ENCODE measurements at regions not wholly inside any gene's neighbourhood (a gene's known extent, or its start where the extent isn't known, plus 50 kb on each side); places are given as distances from the start of the nearest gene placed in this dataset.

GRCh38 chr2:236446521-236446920, 123.1 kb upstream of the ACKR3 start:
- 92 to 97% methylated on average over 9 of the region's 9 CpGs for WGBS, 2 donors
- Histone ChIP-seq H3K27ac (ENCODE audit: low read depth in 1 of 2, low read length in 1 of 2) (no peak overlapping the region), H3K4me3 (no peak overlapping the region), H3K9ac (ENCODE audit: insufficient read depth in 1 of 2, low read length in 2 of 2) (no peak overlapping the region), H3K36me3 (ENCODE audit: control insufficient read depth in 4 of 4, insufficient read depth in 4 of 4, low read length in 4 of 4) (no peaks in the 10 kb centered on the region), H3K27me3 (ENCODE audit: control insufficient read depth in 3 of 3, insufficient read depth in 3 of 3, low read length in 2 of 3) (no peaks in the 10 kb centered on the region), H3K9me3 (ENCODE audit: control insufficient read depth in 4 of 4, insufficient read depth in 3 of 4, low read length in 3 of 4) (peaks cover 0 to 3% (median 0%) of the 10 kb centered on the region in 4 donors), H3K4me1 (ENCODE audit: control insufficient read depth in 5 of 5, insufficient read depth in 5 of 5, low read length in 5 of 5) (no peaks in the 10 kb centered on the region)
- DNase-seq (no peak), ATAC-seq (ENCODE audit: insufficient read depth, low FRiP score) (no peak)
- TF ChIP-seq CTCF (IDR thresholded peaks at IDR 0.05; ENCODE audit: control extremely low read depth, extremely low read depth), result no peak

DNA sequence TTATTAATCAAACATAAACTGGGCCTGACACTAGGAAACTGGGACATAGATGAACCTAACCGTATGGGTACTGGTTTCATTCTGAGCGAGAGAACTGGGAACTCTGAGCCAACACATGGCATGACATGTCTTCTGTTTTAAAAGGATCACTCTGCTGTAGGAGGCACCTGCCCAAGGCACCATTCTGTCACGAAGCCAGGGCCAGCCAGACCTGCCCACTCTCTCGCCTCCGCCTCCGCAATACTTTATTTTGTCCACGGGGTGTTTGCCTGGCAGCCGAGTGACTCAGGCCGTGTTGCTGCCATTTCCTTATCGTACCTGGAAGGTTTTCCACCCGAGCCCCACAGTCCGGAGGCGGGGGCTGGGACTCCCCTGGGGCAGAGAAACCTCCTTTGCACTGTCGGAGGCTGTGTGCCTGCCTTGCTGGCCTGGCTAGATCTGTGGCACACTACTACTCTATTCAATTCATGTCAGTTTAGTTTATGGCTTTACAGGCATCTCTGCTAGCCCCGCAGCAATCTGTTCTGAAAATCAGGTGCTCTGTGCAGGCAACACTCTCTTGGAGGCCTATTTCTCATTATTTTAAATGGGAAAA, 120.4 kb upstream of the ACKR3 start:
- ATAC-seq (ENCODE audit: insufficient read depth, low FRiP score) (no peak), DNase-seq (no peak)
- TF ChIP-seq CTCF (IDR thresholded peaks at IDR 0.05; ENCODE audit: control extremely low read depth, extremely low read depth), result no peak
- no peak overlapping the region for H3K27ac ChIP-seq (ENCODE audit: low read depth in 1 of 2, low read length in 1 of 2)
- H3K9ac ChIP-seq (ENCODE audit: insufficient read depth in 1 of 2, low read length in 2 of 2), result no peak overlapping the region
- H3K27me3 ChIP-seq (ENCODE audit: control insufficient read depth in 3 of 3, insufficient read depth in 3 of 3, low read length in 2 of 3), result no peaks in the 10 kb centered on the region
- H3K36me3 ChIP-seq (ENCODE audit: control insufficient read depth in 4 of 4, insufficient read depth in 4 of 4, low read length in 4 of 4), result no peaks in the 10 kb centered on the region
- no peaks in the 10 kb centered on the region for H3K4me1 ChIP-seq (ENCODE audit: control insufficient read depth in 5 of 5, insufficient read depth in 5 of 5, low read length in 5 of 5)
- H3K9me3 ChIP-seq (ENCODE audit: control insufficient read depth in 4 of 4, insufficient read depth in 3 of 4, low read length in 3 of 4), result peaks cover 0 to 3% (median 0%) of the 10 kb centered on the region in 4 donors
- no peak overlapping the region for H3K4me3 ChIP-seq
- WGBS, 2 donors, result 84 to 92% methylated on average over 15 of the region's 15 CpGs

GRCh38 chr2:236452238-236452637, 117.4 kb upstream of the ACKR3 start:
- no peak for ATAC-seq (ENCODE audit: insufficient read depth, low FRiP score)
- Histone ChIP-seq H3K9me3 (ENCODE audit: control insufficient read depth in 4 of 4, insufficient read depth in 3 of 4, low read length in 3 of 4) (no peaks in the 10 kb centered on the region), H3K4me1 (ENCODE audit: control insufficient read depth in 5 of 5, insufficient read depth in 5 of 5, low read length in 5 of 5) (no peaks in the 10 kb centered on the region), H3K27me3 (ENCODE audit: control insufficient read depth in 3 of 3, insufficient read depth in 3 of 3, low read length in 2 of 3) (no peaks in the 10 kb centered on the region), H3K4me3 (no peak overlapping the region), H3K9ac (ENCODE audit: insufficient read depth in 1 of 2, low read length in 2 of 2) (no peak overlapping the region), H3K27ac (ENCODE audit: low read depth in 1 of 2, low read length in 1 of 2) (no peak overlapping the region), H3K36me3 (ENCODE audit: control insufficient read depth in 4 of 4, insufficient read depth in 4 of 4, low read length in 4 of 4) (no peaks in the 10 kb centered on the region)
- WGBS, 2 donors, result 77 to 86% methylated on average over 3 of the region's 3 CpGs
- TF ChIP-seq CTCF (IDR thresholded peaks at IDR 0.05; ENCODE audit: control extremely low read depth, extremely low read depth), result no peak
- no peak for DNase-seq

DNA sequence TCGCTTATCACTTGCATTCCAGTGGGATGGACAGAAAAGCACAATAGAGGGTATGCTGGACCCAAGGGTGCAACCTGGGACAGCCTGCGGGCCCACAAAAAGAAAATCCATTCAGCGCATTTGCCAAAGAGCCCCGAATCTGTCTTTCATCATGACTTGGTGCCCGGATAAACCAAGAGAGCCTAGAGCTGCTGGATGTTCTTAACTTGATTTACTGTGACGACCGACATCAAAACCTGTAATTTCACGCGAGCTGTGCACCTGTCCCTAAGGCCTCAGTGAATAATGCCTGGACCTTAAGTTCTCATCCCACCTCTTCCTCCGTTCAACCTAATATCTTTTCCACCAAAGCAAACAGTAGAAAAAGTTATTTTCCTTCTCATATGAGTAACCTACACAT, 115.5 kb upstream of the ACKR3 start:
- H3K9ac ChIP-seq (ENCODE audit: insufficient read depth in 1 of 2, low read length in 2 of 2), result no peak overlapping the region
- ATAC-seq (ENCODE audit: insufficient read depth, low FRiP score), result no peak

More for the DNA sequence above, 115.5 kb upstream of the ACKR3 start:
- Histone ChIP-seq H3K27ac (ENCODE audit: low read depth in 1 of 2, low read length in 1 of 2) (no peak overlapping the region), H3K27me3 (ENCODE audit: control insufficient read depth in 3 of 3, insufficient read depth in 3 of 3, low read length in 2 of 3) (no peaks in the 10 kb centered on the region), H3K9me3 (ENCODE audit: control insufficient read depth in 4 of 4, insufficient read depth in 3 of 4, low read length in 3 of 4) (peaks cover 0 to 2% (median 0%) of the 10 kb centered on the region in 4 donors), H3K4me1 (ENCODE audit: control insufficient read depth in 5 of 5, insufficient read depth in 5 of 5, low read length in 5 of 5) (no peaks in the 10 kb centered on the region), H3K4me3 (no peak overlapping the region), H3K36me3 (ENCODE audit: control insufficient read depth in 4 of 4, insufficient read depth in 4 of 4, low read length in 4 of 4) (no peaks in the 10 kb centered on the region)
- WGBS, 2 donors, result 94 to 97% methylated on average over 10 of the region's 10 CpGs
- DNase-seq, result no peak
- no peak for TF ChIP-seq CTCF (IDR thresholded peaks at IDR 0.05; ENCODE audit: control extremely low read depth, extremely low read depth)

Data from lung (tissue), 11 donors.